Pancreas (tissue), 10 donors: ENCODE measurements at regions not wholly inside any gene's neighbourhood (a gene's known extent, or its start where the extent isn't known, plus 50 kb on each side); places are given as distances from the start of the nearest gene placed in this dataset.
A peak's percentile ranks its signal among the peaks of the same experiment; 100 is the strongest.
"Not testable (repeated sequence)": the region's sequence is repeated elsewhere in the genome, so short reads cannot be mapped to it uniquely, and the experiment has no call there.

Experiments used
- ATAC-seq, 4 donors: fragments of 200-7000 bp; cut with Tn5 transposase; one replicate each; pipeline versions ENCODE4 v1.8.0 to v1.9.1; 2020; ENCODE audit warnings: mild to moderate bottlenecking in 4 of 4, moderate library complexity in 4 of 4
- DNase-seq, 6 donors: peaks; one replicate each; pipeline ENCODE4 v3.0.0-alpha.2; 2020
- FAIRE-seq: peaks from 2 replicates; lab custom pipeline; 2012; peaks lifted over from hg19 to GRCh38; lab: Jason Lieb, UNC
- H3K27ac ChIP-seq, 4 donors: fragments of 200-600 bp; sonication (generic); 1 replicate in 3 of 4; 2 replicates in 1 of 4; pipeline versions ENCODE4 v1.5.0 to v1.8.0; 2020
- H3K27me3 ChIP-seq, 4 donors: fragments of 200-600 bp; one replicate each; pipeline ENCODE4 v1.8.0; 2021
- H3K36me3 ChIP-seq, 3 donors: fragments of 200-600 bp; sonication (generic) in 1 of 3; one replicate each; pipeline versions ENCODE4 v1.5.0 to v1.8.0; 2020 to 2021
- H3K4me1 ChIP-seq, 3 donors: fragments of 200-600 bp; one replicate each; pipeline ENCODE4 v1.8.0; 2021
- H3K4me3 ChIP-seq, 4 donors: fragments of 200-600 bp; sonication (generic) in 2 of 4; one replicate each; pipeline versions ENCODE4 v1.5.0 to v1.8.0; 2020 to 2021
- H3K9me3 ChIP-seq, 4 donors: fragments of 200-600 bp; one replicate each; pipeline ENCODE4 v1.8.0; 2021
- CTCF ChIP-seq, 4 donors: fragments of 200-600 bp; sonication (generic) in 3 of 4; IDR thresholded peaks; one replicate each; pipeline versions ENCODE4 v1.5.0 to v1.8.0; 2021; ENCODE audit warnings: antibody characterized with exemption in 4 of 4
- WGBS, 2 donors: extraction: QIAGEN DNeasy Blood & Tissue Kit; methylation state at CpG; one replicate each; pipeline ENCODE4 v1.1.7; 2013; 5-methylcytosine and 5-hydroxymethylcytosine counted together
- intact Hi-C, 3 donors: fragments of 100-400 bp; cut with DNase I; formaldehyde crosslinking; loops; one replicate each; pipeline versions ENCODE4 v1.11.1 to v1.14.2; 2022
- donor health status: healthy with polysubstance abuse.
- donor health status: DM: no; HTN: no; CAD: no; lungs with moderate emphysema.
- donor health status: DM: no; HTN: no; CAD: no.
- donor health status: control.
- donor health status: control.
- donor health status: Bipolar disorder and iron deficiency.
- donor health status: DM: yes; HTN: yes; CAD: no.
- donor health status: DM: no; HTN: no; CAD: no.
- donor health status: DM: no; HTN: no; CAD: no.
- donor health status: DM: yes; HTN: yes; CAD: no.

- intact Hi-C loops, result no loop called here
- Histone ChIP-seq H3K27ac (peak overlapping the region in 2 of 4 donors; percentile 69 to 71), H3K4me3 (no peak overlapping the region), H3K9me3 (no peaks in the 10 kb centered on the region), H3K4me1 (no peaks in the 10 kb centered on the region), H3K36me3 (no peaks in the 10 kb centered on the region), H3K27me3 (no peaks in the 10 kb centered on the region)
- WGBS, 2 donors, result 46 to 52% methylated on average over 24 of the region's 24 CpGs
- ATAC-seq (peak; percentile 57 to 82 (median 75)), DNase-seq (peak in 1 of 6 donors; percentile 56), FAIRE-seq (no peak)
- no peak for TF ChIP-seq CTCF (IDR thresholded peaks at IDR 0.05)
Measured at GRCh38 chr11:69948256-69949141, 129.3 kb upstream of the FGF3 start.

GRCh38 chr11:69949327-69949726 lies 128.8 kb upstream of the ANO1 start:
- DNase-seq, result peak in 4 of 6 donors; percentile 36 to 41 (median 38)
- intact Hi-C loops, result no loop called here
- H3K4me1 ChIP-seq, result no peaks in the 10 kb centered on the region

DNA sequence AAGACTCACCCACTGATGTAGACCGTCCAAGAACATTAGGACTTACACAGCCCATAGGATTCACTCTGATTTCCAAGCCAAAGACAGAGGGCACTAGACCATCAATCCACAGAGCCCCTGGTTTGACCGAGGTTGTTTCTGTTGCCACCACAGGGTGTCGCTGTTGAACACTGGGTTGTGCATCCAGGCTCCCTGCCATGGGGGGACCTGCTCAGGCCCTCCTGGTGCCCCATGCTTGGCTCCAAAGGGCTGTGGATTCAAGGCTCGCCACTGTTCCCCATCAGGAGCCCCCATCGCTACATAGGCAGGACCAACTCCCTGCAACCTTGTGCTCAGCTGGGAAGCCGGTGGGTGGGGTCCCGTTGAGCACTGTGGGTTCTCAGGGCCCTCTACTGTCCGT lies 128.0 kb upstream of the ANO1 start:
- H3K9me3 ChIP-seq, result no peaks in the 10 kb centered on the region
- intact Hi-C loops, result no loop called here
- no peak for FAIRE-seq
- peak in 1 of 6 donors; percentile 37 for DNase-seq
- no peaks in the 10 kb centered on the region for H3K4me1 ChIP-seq
- no peaks in the 10 kb centered on the region for H3K27me3 ChIP-seq
- no peak for ATAC-seq
- H3K27ac ChIP-seq, result peak overlapping the region in 1 of 4 donors; percentile 47
- TF ChIP-seq CTCF (IDR thresholded peaks at IDR 0.05), result no peak
- WGBS, 2 donors, result 55 to 58% methylated on average over 8 of the region's 8 CpGs
- no peak overlapping the region for H3K4me3 ChIP-seq
- H3K36me3 ChIP-seq, result no peaks in the 10 kb centered on the region

More at GRCh38 chr11:69949327-69949726, 128.8 kb upstream of the ANO1 start:
- no peak overlapping the region for H3K4me3 ChIP-seq
- no peaks in the 10 kb centered on the region for H3K36me3 ChIP-seq
- ATAC-seq, result peak; percentile 47 to 85 (median 80)
- H3K27ac ChIP-seq, result peak overlapping the region in 2 of 4 donors; percentile 69 to 71
- H3K27me3 ChIP-seq, result no peaks in the 10 kb centered on the region
- WGBS, 2 donors, result 53 to 63% methylated on average over 6 of the region's 6 CpGs
- no peak for FAIRE-seq
- no peak for TF ChIP-seq CTCF (IDR thresholded peaks at IDR 0.05)
- H3K9me3 ChIP-seq, result no peaks in the 10 kb centered on the region

DNA sequence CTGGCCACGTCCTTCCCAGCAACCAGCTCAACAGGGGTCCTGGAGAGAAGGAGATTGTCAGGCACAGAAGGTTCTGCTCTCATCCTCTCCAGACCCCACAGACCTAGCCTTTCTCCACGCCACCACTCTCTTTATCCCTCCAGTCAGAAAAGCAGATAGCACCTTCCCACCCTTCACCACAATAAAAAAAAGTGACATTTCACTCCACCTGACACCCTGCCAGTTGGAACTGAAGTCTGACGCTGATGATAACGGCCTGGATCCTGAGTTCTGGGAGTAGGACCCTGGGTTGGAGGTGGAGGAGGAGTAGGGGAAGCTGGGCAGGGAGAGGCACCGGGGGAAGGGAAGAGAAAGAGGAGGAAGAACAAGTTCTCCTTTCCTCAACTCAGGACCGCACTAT lies 127.5 kb upstream of the ANO1 start:
- WGBS, 2 donors, result 57 to 71% methylated on average over 6 of the region's 6 CpGs
- H3K27me3 ChIP-seq, result no peaks in the 10 kb centered on the region
- intact Hi-C loops, result no loop called here
- H3K36me3 ChIP-seq, result no peaks in the 10 kb centered on the region
- no peaks in the 10 kb centered on the region for H3K9me3 ChIP-seq
- FAIRE-seq, result no peak
- TF ChIP-seq CTCF (IDR thresholded peaks at IDR 0.05), result no peak
- no peak overlapping the region for H3K27ac ChIP-seq
- DNase-seq, result no peak
- no peak overlapping the region for H3K4me3 ChIP-seq
- no peaks in the 10 kb centered on the region for H3K4me1 ChIP-seq
- ATAC-seq, result no peak

GRCh38 chr11:69951821-69952220 lies 126.3 kb upstream of the ANO1 start:
- H3K9me3 ChIP-seq, result no peaks in the 10 kb centered on the region
- no peak overlapping the region for H3K4me3 ChIP-seq
- H3K27me3 ChIP-seq, result no peaks in the 10 kb centered on the region
- 70 to 74% methylated on average over 8 of the region's 8 CpGs for WGBS, 2 donors
- FAIRE-seq, result no peak
- no peak for TF ChIP-seq CTCF (IDR thresholded peaks at IDR 0.05)
- peak in 1 of 6 donors; percentile 32 for DNase-seq
- H3K27ac ChIP-seq, result no peak overlapping the region
- no peak for ATAC-seq
- H3K36me3 ChIP-seq, result no peaks in the 10 kb centered on the region
- no peaks in the 10 kb centered on the region for H3K4me1 ChIP-seq
- intact Hi-C loops, result no loop called here

DNA sequence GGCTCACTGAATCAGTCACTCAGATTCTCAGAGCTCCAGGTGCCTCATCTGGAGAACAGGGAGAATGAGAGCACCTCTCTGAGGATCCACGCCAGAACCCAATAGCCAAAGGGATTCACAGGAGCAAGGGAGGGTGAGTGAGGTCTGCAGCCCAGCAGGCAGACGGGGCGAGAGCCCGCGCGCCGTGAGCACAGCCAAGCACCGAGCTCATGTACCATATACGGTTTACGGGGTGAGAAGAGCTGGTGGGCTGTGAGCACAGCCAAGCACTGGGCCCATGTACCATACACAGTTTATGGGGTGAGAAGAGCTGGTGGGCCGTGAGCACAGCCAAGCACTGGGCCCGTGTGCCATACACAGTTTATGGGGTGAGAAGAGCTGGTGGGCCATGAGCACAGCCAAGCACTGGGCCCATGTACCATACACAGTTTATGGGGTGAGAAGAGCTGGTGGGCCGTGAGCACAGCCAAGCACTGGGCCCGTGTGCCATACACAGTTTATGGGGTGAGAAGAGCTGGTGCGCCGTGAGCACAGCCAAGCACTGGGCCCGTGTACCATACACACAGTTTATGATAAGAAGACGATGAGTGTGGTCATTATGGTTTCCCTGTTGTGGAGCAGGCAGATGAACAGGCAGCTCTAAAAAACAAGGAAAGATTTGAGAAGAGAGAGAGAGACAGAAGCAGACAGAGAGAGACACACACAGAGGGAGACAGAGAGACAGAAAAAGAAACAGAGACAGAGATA lies 125.7 kb upstream of the ANO1 start:
- 78 to 85% methylated on average over 18 of the region's 18 CpGs for WGBS, 2 donors
- FAIRE-seq, result not testable (repeated sequence)

More for the DNA sequence above, 125.7 kb upstream of the ANO1 start:
- H3K27ac ChIP-seq, intact Hi-C loops, H3K36me3 ChIP-seq, H3K4me3 ChIP-seq, H3K4me1 ChIP-seq, H3K9me3 ChIP-seq, H3K27me3 ChIP-seq, ATAC-seq: not testable (repeated sequence)
- peak in 1 of 6 donors; percentile 33 for DNase-seq
